Jurkat, Clone E6-1 (cell line): ENCODE measurements at regions not wholly inside any gene's neighbourhood (a gene's known extent, or its start where the extent isn't known, plus 50 kb on each side); places are given as distances from the start of the nearest gene placed in this dataset.
"Not testable (repeated sequence)": the region's sequence is repeated elsewhere in the genome, so short reads cannot be mapped to it uniquely, and the experiment has no call there.

Experiments
- DNase-seq: peaks from one replicate; pipeline ENCODE4 v3.0.0-alpha.2; 2011; ENCODE audit warnings: low read depth, low spot score
- H3K4me3 ChIP-seq: 2 replicates; pipeline ENCODE4 v1.5.1; 2011; ENCODE audit warnings: mild to moderate bottlenecking, low read length, control low read depth, moderate library complexity

GRCh38 chr15:69548395-69549180, 96.0 kb downstream of the RPLP1 start:
- no peak overlapping the region for H3K4me3 ChIP-seq
- DNase-seq, result no peak

DNA sequence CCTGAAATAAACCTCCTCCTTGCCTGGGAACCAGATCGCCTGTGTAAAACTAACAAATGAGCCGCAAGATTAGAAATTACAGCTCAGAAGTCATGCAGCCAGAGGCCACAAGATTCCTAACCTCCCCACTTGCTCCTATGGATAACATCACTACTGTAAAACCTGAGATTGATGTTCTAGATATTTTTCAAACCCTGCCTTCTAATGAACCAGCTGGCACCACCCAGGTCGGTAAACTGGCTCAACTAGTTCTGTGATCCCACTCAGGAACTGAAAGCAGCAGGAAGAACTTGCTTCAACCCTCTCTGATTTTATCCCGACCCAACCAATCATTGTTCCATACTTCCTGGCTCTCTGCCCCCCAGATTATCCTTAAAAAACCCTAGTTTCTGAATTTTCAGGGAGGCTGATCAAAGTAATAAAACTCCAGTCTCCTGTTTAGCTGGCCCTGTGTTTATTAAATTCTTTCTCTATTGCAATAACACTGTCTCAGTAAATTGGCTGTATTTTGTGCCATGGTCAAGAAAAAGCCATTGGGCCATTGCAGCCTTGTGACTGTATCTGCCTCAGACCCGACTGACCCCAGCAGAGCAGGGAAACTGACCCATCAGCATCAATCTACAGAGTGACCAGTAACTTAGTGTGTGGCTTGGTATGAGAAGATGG, 98.9 kb downstream of the RPLP1 start:
- no peak overlapping the region for H3K4me3 ChIP-seq
- DNase-seq, result no peak

DNA sequence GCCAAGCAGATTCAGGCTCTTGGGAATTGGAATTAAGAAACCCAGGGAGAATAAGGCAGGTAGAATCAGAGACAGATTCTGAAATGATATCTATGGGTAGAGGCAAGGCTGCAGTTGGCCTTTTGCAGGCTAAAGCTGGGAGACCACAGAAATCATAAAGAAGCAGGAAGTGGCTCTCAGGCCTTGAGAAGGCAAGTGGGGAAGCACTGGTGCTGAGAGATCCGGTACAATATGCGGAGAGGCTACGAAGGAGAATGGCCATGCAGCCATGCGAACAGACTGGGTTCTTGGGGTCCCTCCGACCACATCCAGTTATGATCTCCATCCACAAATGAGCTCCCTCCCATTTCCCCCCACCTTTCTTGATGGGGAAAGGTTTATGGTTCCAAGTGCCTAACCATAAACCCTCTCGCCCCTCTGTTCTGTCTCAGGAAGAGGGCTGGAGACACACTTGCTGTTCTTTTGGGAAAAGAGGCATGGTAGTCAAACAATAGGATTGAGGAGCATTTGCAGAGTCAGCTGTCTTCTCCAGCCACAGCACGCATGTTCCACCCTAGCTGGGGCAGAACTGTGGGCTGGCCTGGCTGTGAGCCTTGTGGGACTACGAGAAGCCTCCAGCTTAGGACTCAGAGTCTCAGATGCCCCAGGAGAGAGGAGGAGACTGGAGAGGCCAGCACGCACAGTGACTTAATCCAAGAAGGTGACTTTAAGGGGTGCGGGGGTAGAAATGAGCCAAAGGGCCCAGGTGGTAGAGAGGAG, 99.6 kb downstream of the RPLP1 start:
- DNase-seq, result no peak
- no peak overlapping the region for H3K4me3 ChIP-seq

DNA sequence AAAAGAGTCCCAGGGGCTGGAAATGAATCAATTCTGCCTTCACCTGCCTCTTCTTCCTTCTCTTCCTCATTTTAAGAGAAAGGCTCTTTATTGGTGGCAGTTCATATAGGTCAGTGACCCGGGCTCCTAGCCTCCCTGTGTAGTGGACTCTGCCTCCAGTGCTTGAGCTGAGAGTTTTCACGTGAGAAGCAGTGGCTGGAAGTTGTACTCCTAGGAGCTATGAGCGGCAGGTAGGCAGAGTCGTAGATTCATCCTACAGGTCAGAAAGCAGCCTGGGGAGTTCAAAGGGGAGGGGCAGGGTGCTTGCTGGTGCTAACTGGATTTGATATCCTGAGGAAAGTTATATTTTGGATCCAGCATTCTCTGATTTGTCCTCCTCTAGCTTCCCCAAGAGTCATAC, 101.1 kb downstream of the RPLP1 start:
- DNase-seq, result no peak
- no peak overlapping the region for H3K4me3 ChIP-seq

- DNase-seq, result no peak
Measured at GRCh38 chr15:69554279-69554961, 101.8 kb downstream of the RPLP1 start.

DNA sequence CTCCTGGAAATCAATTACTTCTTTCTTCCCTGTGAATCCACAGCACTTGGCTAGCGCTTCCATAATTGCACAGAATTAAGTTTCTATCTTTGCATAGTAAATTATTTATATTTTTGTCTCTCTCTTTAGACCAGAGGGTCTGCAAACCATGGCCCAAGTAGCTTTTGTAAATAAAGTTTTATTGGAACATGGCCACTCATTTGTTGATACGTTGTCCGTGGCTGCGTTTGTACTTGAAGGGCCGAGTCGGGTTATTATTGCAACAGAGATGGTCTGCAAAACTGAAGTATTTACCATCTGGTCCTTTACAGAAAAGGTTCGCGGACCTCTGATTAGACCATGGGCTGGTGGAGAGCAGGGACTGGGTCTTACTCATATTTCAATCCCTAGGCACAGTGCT, 102.5 kb downstream of the RPLP1 start:
- no peak for DNase-seq
- no peak overlapping the region for H3K4me3 ChIP-seq

More at GRCh38 chr15:69554279-69554961, 101.8 kb downstream of the RPLP1 start:
- H3K4me3 ChIP-seq, result no peak overlapping the region

GRCh38 chr15:69556344-69556743, 103.7 kb downstream of the RPLP1 start:
- no peak for DNase-seq
- no peak overlapping the region for H3K4me3 ChIP-seq

- no peak for DNase-seq
- H3K4me3 ChIP-seq, result no peak overlapping the region
Measured at GRCh38 chr15:69557020-69557706, 104.5 kb downstream of the RPLP1 start.

GRCh38 chr15:69557707-69558409, 105.2 kb downstream of the RPLP1 start:
- DNase-seq, result no peak
- H3K4me3 ChIP-seq, result no peak overlapping the region

- H3K4me3 ChIP-seq, result no peak overlapping the region
- DNase-seq, result no peak
Measured at GRCh38 chr15:69559440-69560190, 107.0 kb downstream of the RPLP1 start.

GRCh38 chr15:69561071-69561784, 108.6 kb downstream of the RPLP1 start:
- DNase-seq, result no peak
- no peak overlapping the region for H3K4me3 ChIP-seq

- no peak for DNase-seq
- H3K4me3 ChIP-seq, result no peak overlapping the region
Measured at GRCh38 chr15:69562116-69562515, 109.5 kb downstream of the RPLP1 start.

GRCh38 chr15:69562564-69562963, 109.9 kb downstream of the RPLP1 start:
- no peak for DNase-seq
- no peak overlapping the region for H3K4me3 ChIP-seq

DNA sequence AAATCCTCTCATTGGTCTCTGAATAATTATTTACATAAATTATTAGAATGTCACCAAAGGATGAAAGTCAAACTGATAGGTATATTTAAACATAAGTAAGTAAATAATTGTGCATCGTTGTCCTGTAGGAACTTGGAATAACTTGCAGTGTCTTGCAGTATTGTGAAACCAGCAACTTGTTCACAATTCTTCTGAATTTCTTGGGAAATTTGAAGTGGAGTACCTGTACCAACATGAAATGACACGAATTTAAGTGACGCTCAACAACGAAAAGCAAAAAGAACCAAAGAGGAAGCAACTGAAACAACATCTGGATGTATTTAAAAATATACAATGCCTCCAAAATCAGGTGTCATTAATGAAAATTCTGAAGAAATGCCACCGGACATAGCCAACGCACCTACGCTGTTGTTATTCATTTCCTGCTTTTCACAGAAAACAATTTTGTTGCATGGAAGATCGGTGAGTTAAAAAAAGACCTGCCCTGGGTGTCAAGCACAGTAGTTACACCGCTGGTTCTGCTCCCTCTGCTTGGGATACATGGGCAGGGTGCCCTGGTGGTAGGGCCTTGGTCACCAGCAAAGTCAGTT, 112.5 kb downstream of the RPLP1 start:
- DNase-seq, result no peak
- H3K4me3 ChIP-seq, result no peak overlapping the region

GRCh38 chr15:69567238-69567760, 114.7 kb downstream of the RPLP1 start:
- H3K4me3 ChIP-seq, DNase-seq: not testable (repeated sequence)

GRCh38 chr15:69568173-69569009, 115.8 kb downstream of the RPLP1 start:
- no peak for DNase-seq
- H3K4me3 ChIP-seq, result no peak overlapping the region
